ENCODE measurements at regions not wholly inside any gene's neighbourhood (a gene's known extent, or its start where the extent isn't known, plus 50 kb on each side); places are given as distances from the start of the nearest gene placed in this dataset.

DNA sequence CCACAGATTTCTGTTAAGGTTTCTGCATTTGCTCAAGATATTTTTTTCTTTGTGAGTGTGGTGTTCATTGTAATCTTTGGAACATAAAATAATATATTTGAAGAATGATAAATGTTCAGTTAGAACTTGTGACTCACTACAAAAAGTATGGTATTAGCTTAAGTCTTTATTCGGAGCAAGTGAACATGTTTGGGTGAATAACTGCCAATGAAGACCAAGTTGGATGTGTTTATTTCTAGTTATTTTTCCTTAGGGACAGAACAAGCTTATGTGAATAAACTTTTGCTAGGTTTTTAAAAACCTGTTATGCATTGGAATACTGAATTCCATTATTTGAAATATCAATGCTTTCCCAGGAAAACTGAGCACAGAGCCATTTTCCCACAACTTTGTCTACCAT lies 418.6 kb downstream of the SLCO4C1 start:
- ATAC-seq (peak; percentile 25; the same call in 1 of the 2 replicates), DNase-seq (peak; percentile 17)
- Histone ChIP-seq H4K20me1 (ENCODE audit: low read length) (no peaks in the 10 kb centered on the region), H3K27me3 (ENCODE audit: low read length) (no peaks in the 10 kb centered on the region), H3K4me3 (ENCODE audit: low read length) (no peak overlapping the region), H3K36me3 (ENCODE audit: low read depth, low read length) (no peaks in the 10 kb centered on the region), H3K9ac (ENCODE audit: low read length) (0 out of 2 replicates have a peak overlapping the region, but pooled peaks have one; percentile 1), H3K79me2 (ENCODE audit: low read length) (no peaks in the 10 kb centered on the region), H3K9me2 (replicated peaks; ENCODE audit: low read length) (no peaks in the 10 kb centered on the region), H3K9me3 (ENCODE audit: low read length) (no peaks in the 10 kb centered on the region), H3K4me1 (ENCODE audit: insufficient read depth, low read length) (0 out of 2 replicates have a peak, but pooled peaks cover 8% of the 10 kb centered on the region), H3K4me2 (ENCODE audit: low read length) (0 out of 2 replicates have a peak overlapping the region, but pooled peaks have one; percentile 13), H3F3A (ENCODE audit: low read length, unreplicated experiment) (no peaks in the 10 kb centered on the region), H2AFZ (ENCODE audit: low read length) (no peak overlapping the region), H3K27ac (ENCODE audit: low read length) (peak overlapping the region; percentile 51)
- CTCF ChIA-PET, result no interaction called here
- no TSS peak for BruUV-seq (replicated peaks)
- intact Hi-C loops (cut with micrococcal nuclease), result no loop called here
- TF ChIP-seq CTCF (conservative IDR thresholded peaks at IDR 0.05; ENCODE audit: low read depth, low read length) (no peak), EZH2phosphoT487 (IDR thresholded peaks at IDR 0.05; ENCODE audit: borderline replicate concordance, low read length) (no peak), EZH2 (IDR thresholded peaks at IDR 0.05; ENCODE audit: low read length, unreplicated experiment) (no peak)
- POLR2A ChIA-PET (ENCODE audit: unreplicated experiment), result no interaction called here

DNA sequence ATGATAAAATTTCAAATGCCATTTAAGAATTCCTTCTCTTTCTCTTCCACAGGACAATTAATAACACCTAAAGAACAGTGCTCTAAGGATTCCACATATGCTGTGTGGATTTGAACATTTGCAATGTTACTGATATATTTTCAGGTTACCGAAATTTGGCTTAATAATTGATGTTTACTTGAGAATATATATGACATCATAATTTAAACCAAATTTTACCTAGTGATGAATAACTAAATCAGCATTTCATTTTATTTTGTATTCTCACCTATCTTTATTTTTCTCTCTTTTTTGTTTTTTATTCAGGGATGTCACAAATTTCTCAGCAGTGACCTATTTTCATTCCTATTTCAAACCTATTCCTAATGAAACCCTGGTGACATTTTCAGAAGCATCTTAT lies 429.6 kb downstream of the SLCO4C1 start:
- Histone ChIP-seq H3K9me3 (ENCODE audit: low read length) (no peaks in the 10 kb centered on the region), H2AFZ (ENCODE audit: low read length) (no peak overlapping the region), H3K79me2 (ENCODE audit: low read length) (no peaks in the 10 kb centered on the region), H3K9ac (ENCODE audit: low read length) (no peak overlapping the region), H3K4me2 (ENCODE audit: low read length) (no peak overlapping the region), H3K27me3 (ENCODE audit: low read length) (no peaks in the 10 kb centered on the region), H3K4me3 (ENCODE audit: low read length) (no peak overlapping the region), H3K36me3 (ENCODE audit: low read depth, low read length) (no peaks in the 10 kb centered on the region), H3K9me2 (replicated peaks; ENCODE audit: low read length) (no peaks in the 10 kb centered on the region), H3K4me1 (ENCODE audit: insufficient read depth, low read length) (no peaks in the 10 kb centered on the region), H4K20me1 (ENCODE audit: low read length) (no peaks in the 10 kb centered on the region), H3K27ac (ENCODE audit: low read length) (no peak overlapping the region), H3F3A (ENCODE audit: low read length, unreplicated experiment) (no peaks in the 10 kb centered on the region)
- CTCF ChIA-PET, result no interaction called here
- intact Hi-C loops (cut with micrococcal nuclease), result no loop called here
- no peak for TF ChIP-seq EZH2 (IDR thresholded peaks at IDR 0.05; ENCODE audit: low read length, unreplicated experiment)
- no peak for TF ChIP-seq CTCF (conservative IDR thresholded peaks at IDR 0.05; ENCODE audit: low read depth, low read length)
- TF ChIP-seq EZH2phosphoT487 (IDR thresholded peaks at IDR 0.05; ENCODE audit: borderline replicate concordance, low read length), result no peak
- POLR2A ChIA-PET (ENCODE audit: unreplicated experiment), result no interaction called here
- BruUV-seq (replicated peaks), result no TSS peak
- no peak for ATAC-seq
- DNase-seq, result no peak

GRCh38 chr5:101860563-101860962 lies 435.5 kb downstream of the SLCO4C1 start:
- H3K27ac ChIP-seq (ENCODE audit: low read length), result no peak overlapping the region
- H3K79me2 ChIP-seq (ENCODE audit: low read length), result no peaks in the 10 kb centered on the region
- CTCF ChIA-PET, result no interaction called here
- intact Hi-C loops (cut with micrococcal nuclease), result no loop called here
- no peak overlapping the region for H2AFZ ChIP-seq (ENCODE audit: low read length)
- DNase-seq (no peak), ATAC-seq (no peak)
- H4K20me1 ChIP-seq (ENCODE audit: low read length), result no peaks in the 10 kb centered on the region
- no peaks in the 10 kb centered on the region for H3K9me3 ChIP-seq (ENCODE audit: low read length)
- H3K9me2 ChIP-seq (replicated peaks; ENCODE audit: low read length), result no peaks in the 10 kb centered on the region
- H3K4me1 ChIP-seq (ENCODE audit: insufficient read depth, low read length), result no peaks in the 10 kb centered on the region
- POLR2A ChIA-PET (ENCODE audit: unreplicated experiment), result no interaction called here
- H3K9ac ChIP-seq (ENCODE audit: low read length), result no peak overlapping the region
- H3F3A ChIP-seq (ENCODE audit: low read length, unreplicated experiment), result no peaks in the 10 kb centered on the region
- no peaks in the 10 kb centered on the region for H3K27me3 ChIP-seq (ENCODE audit: low read length)
- no peak for TF ChIP-seq EZH2 (IDR thresholded peaks at IDR 0.05; ENCODE audit: low read length, unreplicated experiment)
- TF ChIP-seq EZH2phosphoT487 (IDR thresholded peaks at IDR 0.05; ENCODE audit: borderline replicate concordance, low read length), result no peak
- no peak for TF ChIP-seq CTCF (conservative IDR thresholded peaks at IDR 0.05; ENCODE audit: low read depth, low read length)
- no peaks in the 10 kb centered on the region for H3K36me3 ChIP-seq (ENCODE audit: low read depth, low read length)
- H3K4me3 ChIP-seq (ENCODE audit: low read length), result no peak overlapping the region
- no peak overlapping the region for H3K4me2 ChIP-seq (ENCODE audit: low read length)
- no TSS peak for BruUV-seq (replicated peaks)

Measured in PC-3 (cell line).